Endothelial cell of umbilical vein (primary cell): ENCODE measurements at regions not wholly inside any gene's neighbourhood (a gene's known extent, or its start where the extent isn't known, plus 50 kb on each side); places are given as distances from the start of the nearest gene placed in this dataset.

Experiments used
- BruUV-seq: library from RNA; stranded (reverse); fragments of 400-500 nt; replicated peaks from 2 replicates; lab custom pipeline; 2021; lab: Mats Ljungman, UMichigan
- CTCF ChIA-PET: fragments of 300-600, 350-600 bp; sonication (Branson Sonifier 250); formaldehyde crosslinking; loops from one replicate; lab custom pipeline; 2021; ENCODE audit warnings: antibody characterized with exemption, inconsistent platforms; lab: Charles Lee
- POLR2A ChIA-PET: fragments of 300-600, 350-600 bp; sonication (Branson Sonifier 250); formaldehyde crosslinking; loops from one replicate; lab custom pipeline; 2021; ENCODE audit warnings: antibody characterized with exemption, inconsistent platforms; lab: Charles Lee
- DNase-seq: peaks from one replicate; pipeline ENCODE4 v3.0.0-alpha.2; 2011; ENCODE audit warnings: low read depth, low spot score
- FAIRE-seq: peaks from 2 replicates; lab custom pipeline; 2011; peaks lifted over from hg19 to GRCh38; lab: Jason Lieb, UNC
- H2AFZ ChIP-seq: 2 replicates; pipeline ENCODE4 v1.6.0; 2012; ENCODE audit warnings: low read depth, low read length, control low read depth, inconsistent platforms
- H3K27ac ChIP-seq: 2 replicates; pipeline ENCODE4 v1.5.1; 2011; ENCODE audit warnings: low read depth, mild to moderate bottlenecking, control low read depth, low read length, moderate library complexity; ENCODE audit not compliant: insufficient read depth
- H3K27me3 ChIP-seq, 2 experiments: 2 replicates each; pipeline versions ENCODE4 v1.6.0 to v1.6.1; 2011; ENCODE audit warnings: low read length in 2 of 2, mixed read lengths in 1 of 2; ENCODE audit not compliant: control insufficient read depth in 2 of 2, insufficient read depth in 2 of 2
- H3K36me3 ChIP-seq, 2 experiments: 2 replicates in 1 of 2; 3 replicates in 1 of 2; pipeline ENCODE4 v1.5.1; 2011; ENCODE audit warnings: low read length in 2 of 2, mild to moderate bottlenecking in 1 of 2, moderate library complexity in 1 of 2; ENCODE audit not compliant: control insufficient read depth in 2 of 2, insufficient read depth in 2 of 2; ENCODE audit errors: extremely low read depth in 1 of 2
- H3K4me1 ChIP-seq: 3 replicates; pipeline ENCODE4 v1.5.1; 2011; ENCODE audit warnings: mild to moderate bottlenecking, low read length; ENCODE audit not compliant: control insufficient read depth, insufficient read depth; ENCODE audit errors: extremely low read depth
- H3K4me2 ChIP-seq: 2 replicates; pipeline ENCODE4 v1.6.1; 2011; ENCODE audit warnings: low read length, control low read depth, mixed read lengths; ENCODE audit not compliant: insufficient read depth
- H3K4me3 ChIP-seq, 3 experiments: fragments of 200-600 bp in 1 of 3; sonication (generic), shearing (Covaris generic) in 1 of 3; replicated peaks in 1 of 3; 2 replicates each; pipeline ENCODE4 v1.5.1; 2011 to 2016; ENCODE audit warnings: control low read depth in 3 of 3, low read length in 3 of 3, mild to moderate bottlenecking in 2 of 3, inconsistent platforms in 1 of 3, low read depth in 1 of 3, moderate library complexity in 1 of 3; ENCODE audit not compliant: insufficient read depth in 1 of 3
- H3K79me2 ChIP-seq: 2 replicates; pipeline ENCODE4 v1.6.0; 2012; ENCODE audit warnings: low read length, inconsistent platforms; ENCODE audit not compliant: control insufficient read depth, insufficient read depth
- H3K9ac ChIP-seq: replicated peaks from 2 replicates; pipeline ENCODE3; 2011; ENCODE audit warnings: low read length, control low read depth; ENCODE audit not compliant: insufficient read depth; ENCODE audit errors: extremely low read depth
- H3K9me1 ChIP-seq: replicated peaks from 3 replicates; pipeline ENCODE4 v1.6.0; 2011; ENCODE audit warnings: mild to moderate bottlenecking, low read length; ENCODE audit not compliant: control insufficient read depth, insufficient read depth; ENCODE audit errors: extremely low read depth
- H3K9me3 ChIP-seq: replicated peaks from 2 replicates; pipeline ENCODE4 v1.5.1; 2012; ENCODE audit warnings: low read length, inconsistent platforms; ENCODE audit not compliant: control insufficient read depth, insufficient read depth
- H4K20me1 ChIP-seq: replicated peaks from 2 replicates; pipeline ENCODE3; 2011; ENCODE audit warnings: mild to moderate bottlenecking, low read length; ENCODE audit not compliant: control insufficient read depth, insufficient read depth; ENCODE audit errors: extremely low read depth
- EZH2 ChIP-seq: IDR thresholded peaks from 2 replicates; pipeline ENCODE4 v1.6.1; 2012; ENCODE audit warnings: borderline replicate concordance, low read depth, mild to moderate bottlenecking, moderate library complexity, low read length, inconsistent platforms; ENCODE audit not compliant: severe bottlenecking
- FOS ChIP-seq: IDR thresholded peaks from 2 replicates; pipeline ENCODE4 v1.6.1; 2011; ENCODE audit warnings: mild to moderate bottlenecking, low read length, moderate library complexity, borderline replicate concordance; ENCODE audit not compliant: insufficient read depth
- GATA2 ChIP-seq: IDR thresholded peaks from 2 replicates; pipeline ENCODE4 v1.7.0; 2011; ENCODE audit warnings: low read depth, mild to moderate bottlenecking, moderate library complexity, mixed read lengths, low read length; ENCODE audit not compliant: insufficient read length, insufficient read depth
- JUN ChIP-seq: IDR thresholded peaks from 2 replicates; pipeline ENCODE4 v1.6.1; 2011; ENCODE audit warnings: borderline replicate concordance, low read depth; ENCODE audit not compliant: insufficient read length, insufficient read depth
- MAX ChIP-seq: IDR thresholded peaks from 2 replicates; pipeline ENCODE4 v1.6.1; 2011; ENCODE audit not compliant: insufficient read depth, insufficient read length
- MYC ChIP-seq: IDR thresholded peaks from one replicate; pipeline ENCODE4 v1.6.1; 2011; ENCODE audit warnings: mild to moderate bottlenecking, low read depth, low read length
- POLR2A ChIP-seq: IDR thresholded peaks from 2 replicates; pipeline ENCODE4 v1.6.1; 2012; ENCODE audit warnings: low read depth, mild to moderate bottlenecking, control low read depth, low read length
- POLR2AphosphoS5 ChIP-seq: IDR thresholded peaks from 2 replicates; pipeline ENCODE4 v1.6.1; 2012; ENCODE audit warnings: low read depth, mild to moderate bottlenecking, control low read depth, low read length, moderate library complexity; ENCODE audit not compliant: insufficient read depth
- dilution Hi-C: fragments of 300-500 bp; cut with MboI; formaldehyde crosslinking; loops from one replicate; pipeline ENCODE4 v1.15.0; 2019; ENCODE audit warnings: low sequenced_read_pairs; ENCODE audit not compliant: extremely low pct_ligation_motif_present
- intact Hi-C: fragments of 100-400 bp; cut with micrococcal nuclease; formaldehyde crosslinking; loops from one replicate; pipeline ENCODE4 v1.10.0; 2022
- TF ChIP-seq, protein P1 (sequence below), 2 donors: IDR thresholded peaks; 1 replicate in 1 of 2; 2 replicates in 1 of 2; pipeline ENCODE4 v1.5.1; 2011; ENCODE audit warnings: low read length in 2 of 2, mild to moderate bottlenecking in 2 of 2, moderate library complexity in 2 of 2, control low read depth in 1 of 2, inconsistent platforms in 1 of 2, low read depth in 1 of 2; ENCODE audit not compliant: insufficient read depth in 1 of 2; ENCODE audit errors: extremely low read depth in 1 of 2

DNA sequence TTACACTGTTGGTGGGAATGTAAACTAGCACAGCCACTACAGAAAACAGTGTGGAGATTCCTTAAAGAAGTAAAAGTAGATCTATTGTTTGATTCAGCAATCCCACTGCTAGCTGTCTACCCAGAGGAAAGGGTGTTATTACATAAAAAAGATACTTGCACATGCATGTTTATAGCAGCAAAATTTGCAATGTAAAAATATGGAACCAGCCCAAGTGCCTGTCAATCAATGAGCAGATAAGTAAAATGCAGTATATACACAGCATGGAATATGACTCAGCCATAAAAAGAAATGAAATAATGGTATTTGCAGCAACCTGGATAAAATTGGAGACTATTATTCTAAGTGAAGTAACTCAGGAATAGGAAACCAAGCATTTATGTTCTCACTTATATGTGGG is 161.7 kb downstream of the DDX3Y start:
- dilution Hi-C loops, result no loop called here
- CTCF ChIA-PET, result no interaction called here
- Histone ChIP-seq H3K4me3 (no peak overlapping the region), H3K4me1 (no peaks in the 10 kb centered on the region), H3K9me1 (no peaks in the 10 kb centered on the region), H3K4me2 (no peak overlapping the region), H4K20me1 (no peaks in the 10 kb centered on the region), H3K27ac (no peak overlapping the region), H3K36me3 (no peaks in the 10 kb centered on the region), H2AFZ (no peak overlapping the region), H3K9ac (no peak overlapping the region), H3K79me2 (no peaks in the 10 kb centered on the region), H3K9me3 (no peaks in the 10 kb centered on the region), H3K27me3 (no peaks in the 10 kb centered on the region)
- BruUV-seq, result no TSS peak
- POLR2A ChIA-PET, result no interaction called here
- TF ChIP-seq GATA2, result no peak
- no peak for TF ChIP-seq MYC
- TF ChIP-seq, protein P1, sequence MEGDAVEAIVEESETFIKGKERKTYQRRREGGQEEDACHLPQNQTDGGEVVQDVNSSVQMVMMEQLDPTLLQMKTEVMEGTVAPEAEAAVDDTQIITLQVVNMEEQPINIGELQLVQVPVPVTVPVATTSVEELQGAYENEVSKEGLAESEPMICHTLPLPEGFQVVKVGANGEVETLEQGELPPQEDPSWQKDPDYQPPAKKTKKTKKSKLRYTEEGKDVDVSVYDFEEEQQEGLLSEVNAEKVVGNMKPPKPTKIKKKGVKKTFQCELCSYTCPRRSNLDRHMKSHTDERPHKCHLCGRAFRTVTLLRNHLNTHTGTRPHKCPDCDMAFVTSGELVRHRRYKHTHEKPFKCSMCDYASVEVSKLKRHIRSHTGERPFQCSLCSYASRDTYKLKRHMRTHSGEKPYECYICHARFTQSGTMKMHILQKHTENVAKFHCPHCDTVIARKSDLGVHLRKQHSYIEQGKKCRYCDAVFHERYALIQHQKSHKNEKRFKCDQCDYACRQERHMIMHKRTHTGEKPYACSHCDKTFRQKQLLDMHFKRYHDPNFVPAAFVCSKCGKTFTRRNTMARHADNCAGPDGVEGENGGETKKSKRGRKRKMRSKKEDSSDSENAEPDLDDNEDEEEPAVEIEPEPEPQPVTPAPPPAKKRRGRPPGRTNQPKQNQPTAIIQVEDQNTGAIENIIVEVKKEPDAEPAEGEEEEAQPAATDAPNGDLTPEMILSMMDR (IDR thresholded peaks at IDR 0.05; ENCODE audit: extremely low read depth in 1 of 2, insufficient read depth in 1 of 2, low read depth in 1 of 2, low read length in 2 of 2), result no peak
- no peak for TF ChIP-seq MAX
- TF ChIP-seq FOS, result no peak
- no peak for TF ChIP-seq POLR2AphosphoS5
- no peak for TF ChIP-seq JUN
- TF ChIP-seq POLR2A, result no peak
- no peak for TF ChIP-seq EZH2
- no peak for DNase-seq
- FAIRE-seq, result no peak
- intact Hi-C loops, result no loop called here
